SK-N-MC (cell line): ENCODE measurements at regions not wholly inside any gene's neighbourhood (a gene's known extent, or its start where the extent isn't known, plus 50 kb on each side); places are given as distances from the start of the nearest gene placed in this dataset.

ENCODE experiments used
- EZH2 ChIP-seq: fragments of 200-600 bp; sonication (generic); IDR thresholded peaks from one replicate; pipeline ENCODE4 v1.6.1; 2017; ENCODE audit warnings: antibody characterized with exemption
- POLR2AphosphoS5 ChIP-seq: IDR thresholded peaks from 2 replicates; pipeline ENCODE4 v1.6.1; 2012; ENCODE audit warnings: mild to moderate bottlenecking, low read depth, low read length, borderline replicate concordance

DNA sequence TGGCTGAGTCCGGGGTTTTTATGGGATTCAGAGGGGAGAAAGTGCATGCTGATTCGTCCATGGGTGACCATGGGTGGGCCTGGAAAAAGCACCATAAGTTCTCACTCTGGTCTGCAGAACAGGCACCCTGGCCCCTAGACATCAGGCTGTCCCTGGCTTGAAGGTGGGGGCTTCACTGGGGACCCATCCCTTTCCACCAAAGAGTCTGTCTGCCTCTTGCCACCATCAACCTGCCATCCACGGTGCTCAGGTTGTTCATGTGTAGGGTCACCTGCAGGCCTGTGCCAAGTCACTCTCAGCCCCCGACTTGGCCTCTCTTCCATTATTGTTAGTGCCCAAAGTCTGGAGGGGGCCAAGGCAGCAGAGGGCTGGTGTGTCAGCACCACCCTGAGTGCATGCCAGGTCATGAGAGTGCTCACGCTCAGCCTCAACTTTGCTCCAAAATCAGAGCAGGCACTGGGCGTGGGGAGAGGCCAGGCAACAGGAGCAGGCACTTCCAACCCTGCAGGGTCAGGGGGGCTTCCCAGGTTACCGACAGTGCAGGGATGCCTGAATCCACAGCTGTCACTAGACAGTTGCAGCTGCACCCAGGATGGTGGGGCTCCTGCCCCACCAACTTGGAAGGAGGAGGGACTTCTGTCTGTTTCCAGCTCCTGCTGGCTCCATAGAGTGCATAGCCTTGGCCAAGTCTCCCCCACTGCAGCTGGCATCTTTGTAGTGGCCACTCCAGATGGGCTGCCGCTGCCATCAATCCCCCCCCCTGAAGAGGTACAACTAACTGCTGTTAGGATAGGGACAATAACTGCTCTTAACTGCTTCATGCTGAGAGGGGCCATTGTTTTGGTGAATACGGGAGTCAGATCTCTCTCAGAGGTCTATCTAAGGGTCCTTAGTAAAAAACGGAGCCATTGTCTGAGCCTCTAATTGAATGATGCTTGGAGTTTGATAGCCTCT, 209.3 kb downstream of the AKAIN1 start:
- TF ChIP-seq EZH2, result no peak
- no peak for TF ChIP-seq POLR2AphosphoS5
